ENCODE measurements at regions not wholly inside any gene's neighbourhood (a gene's known extent, or its start where the extent isn't known, plus 50 kb on each side); places are given as distances from the start of the nearest gene placed in this dataset.

- TF ChIP-seq CTCF (conservative IDR thresholded peaks at IDR 0.05; ENCODE audit: low read length) (no peak), EZH2phosphoT487 (IDR thresholded peaks at IDR 0.05; ENCODE audit: borderline replicate concordance) (no peak)
These were observed 59.8 kb upstream of the KRR1 start for GRCh38 chr12:75571204-75571603.

Data from Loucy (cell line).